Adipocyte (in vitro differentiated cells): ENCODE measurements at regions not wholly inside any gene's neighbourhood (a gene's known extent, or its start where the extent isn't known, plus 50 kb on each side); places are given as distances from the start of the nearest gene placed in this dataset.

Experiments used
- DNase-seq: peaks from one replicate; pipeline ENCODE4 v3.0.0-alpha.2; 2015; ENCODE audit warnings: low read depth
- H3K27me3 ChIP-seq: replicated peaks from 2 replicates; pipeline ENCODE4 v1.7.0; 2013; ENCODE audit warnings: mild to moderate bottlenecking, low read length, moderate library complexity; ENCODE audit not compliant: control insufficient read depth, insufficient read depth
- H3K36me3 ChIP-seq: 2 replicates; pipeline ENCODE4 v1.7.0; 2013; ENCODE audit warnings: low read length, mild to moderate bottlenecking, moderate library complexity; ENCODE audit not compliant: control insufficient read depth, insufficient read depth, severe bottlenecking
- H3K4me1 ChIP-seq: 2 replicates; pipeline ENCODE4 v1.7.0; 2013; ENCODE audit warnings: mild to moderate bottlenecking, low read length, moderate library complexity; ENCODE audit not compliant: control insufficient read depth, insufficient read depth
- H3K4me3 ChIP-seq: 2 replicates; pipeline ENCODE4 v1.7.0; 2013; ENCODE audit warnings: mild to moderate bottlenecking, low read length, moderate library complexity
- H3K9ac ChIP-seq: 2 replicates; pipeline ENCODE4 v1.7.0; 2013; ENCODE audit warnings: mild to moderate bottlenecking, low read length, moderate library complexity
- H3K9me3 ChIP-seq: 2 replicates; pipeline ENCODE4 v1.7.0; 2013; ENCODE audit warnings: mild to moderate bottlenecking, low read length, moderate library complexity; ENCODE audit not compliant: control insufficient read depth

DNA sequence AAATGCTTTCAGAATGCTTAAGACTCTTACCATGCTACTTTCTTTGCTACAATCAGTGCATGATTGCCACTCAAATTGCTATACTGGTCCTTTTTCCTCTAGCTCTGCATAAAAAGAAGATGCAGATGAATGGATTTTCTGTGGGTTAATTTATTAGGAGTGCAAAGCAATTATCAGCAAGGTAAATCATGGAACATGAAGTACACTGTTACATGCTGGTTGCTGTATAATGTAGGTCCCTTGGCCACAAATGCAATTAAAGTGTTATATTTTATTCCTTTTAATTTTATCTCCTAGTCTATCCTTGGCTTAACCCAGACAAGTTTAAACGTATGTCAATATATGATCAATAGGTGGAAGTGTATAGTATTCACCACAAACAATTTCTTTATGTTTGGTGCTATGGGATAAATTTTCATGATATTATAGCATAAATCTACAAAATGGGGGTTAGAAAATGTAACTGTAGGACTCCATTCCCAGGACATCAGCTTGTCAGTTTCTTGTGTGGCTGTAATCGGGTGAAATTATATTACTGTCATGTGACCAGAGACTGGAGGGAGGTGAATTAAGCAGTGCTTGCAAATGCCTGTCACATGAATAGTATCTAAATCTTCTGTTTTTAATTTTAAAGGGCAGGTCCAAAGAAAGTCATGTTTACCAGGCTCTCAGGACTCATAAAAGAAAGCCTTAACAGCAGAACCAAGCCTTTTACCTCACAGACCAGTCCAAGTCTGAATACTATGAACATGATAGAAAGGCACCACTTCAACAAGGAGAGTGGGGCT, 176.9 kb upstream of the ID4 start:
- Histone ChIP-seq H3K36me3 (no peaks in the 10 kb centered on the region), H3K9me3 (no peaks in the 10 kb centered on the region), H3K9ac (no peak overlapping the region), H3K27me3 (peaks cover 4% of the 10 kb centered on the region), H3K4me3 (no peak overlapping the region), H3K4me1 (peaks cover 7% of the 10 kb centered on the region)
- no peak for DNase-seq

DNA sequence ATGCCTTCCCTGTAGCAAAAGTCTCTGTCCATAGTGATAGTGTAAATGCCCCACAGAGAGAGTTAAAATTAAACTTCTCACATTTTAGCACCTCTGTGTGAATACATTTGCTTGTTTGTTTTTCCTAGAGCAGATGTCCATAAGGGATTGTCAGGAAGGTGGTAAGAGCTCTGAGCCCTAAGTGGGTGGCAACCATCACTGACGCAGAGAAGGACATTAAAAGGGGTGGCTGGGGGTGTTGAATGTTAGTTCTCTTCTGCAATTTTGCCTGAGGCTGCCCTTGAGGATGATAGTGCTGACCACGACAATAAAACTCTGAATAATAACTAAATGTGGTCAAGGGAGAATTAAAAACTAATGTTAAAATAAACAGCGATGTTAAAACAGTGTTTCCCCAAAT, 174.3 kb upstream of the ID4 start:
- Histone ChIP-seq H3K4me3 (no peak overlapping the region), H3K27me3 (peaks cover 4% of the 10 kb centered on the region), H3K36me3 (no peaks in the 10 kb centered on the region), H3K9me3 (no peaks in the 10 kb centered on the region), H3K4me1 (peaks cover 14% of the 10 kb centered on the region), H3K9ac (no peak overlapping the region)
- DNase-seq = no peak

DNA sequence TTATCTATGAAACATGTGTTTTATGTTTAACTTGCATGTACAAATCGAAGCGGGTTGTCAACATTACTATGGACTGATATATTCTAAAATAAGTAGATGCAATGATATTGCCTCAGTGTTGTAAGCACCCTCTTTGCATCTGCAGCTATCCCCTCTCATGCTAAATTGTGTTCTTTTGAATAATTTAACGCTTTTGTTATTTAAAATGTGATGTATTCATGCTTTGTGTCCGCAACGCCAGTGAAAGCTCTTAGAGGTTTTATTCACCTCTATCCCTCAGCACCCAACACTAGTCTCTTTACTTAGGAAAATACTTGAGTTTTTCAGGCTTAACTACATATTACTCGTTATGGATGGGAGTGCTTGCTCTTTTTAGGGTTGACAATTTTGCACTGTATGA, 173.7 kb upstream of the ID4 start:
- Histone ChIP-seq H3K4me1 (peaks cover 18% of the 10 kb centered on the region), H3K27me3 (peaks cover 4% of the 10 kb centered on the region), H3K36me3 (no peaks in the 10 kb centered on the region), H3K4me3 (no peak overlapping the region), H3K9ac (no peak overlapping the region), H3K9me3 (no peaks in the 10 kb centered on the region)
- DNase-seq = no peak

DNA sequence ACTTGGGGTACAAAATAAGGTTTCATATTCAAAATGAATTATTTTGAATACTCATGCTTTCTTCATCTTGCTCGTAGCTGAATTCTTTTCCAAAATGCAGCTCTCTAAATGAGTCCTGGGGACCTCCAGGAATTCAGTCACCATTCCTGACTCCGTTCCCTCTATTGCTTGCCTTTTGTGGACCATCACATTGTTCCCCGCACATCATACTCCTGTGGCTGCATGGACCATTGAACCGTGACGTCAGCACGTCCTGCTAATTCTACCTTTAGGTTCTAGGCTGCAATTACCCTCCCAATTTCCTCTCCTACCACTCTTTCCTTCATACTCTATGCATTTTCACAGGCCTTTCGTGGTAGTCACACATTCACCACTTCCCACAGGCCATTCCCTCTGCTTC, 173.1 kb upstream of the ID4 start:
- Histone ChIP-seq H3K36me3 (no peaks in the 10 kb centered on the region), H3K4me1 (peaks cover 22% of the 10 kb centered on the region), H3K9me3 (no peaks in the 10 kb centered on the region), H3K27me3 (peaks cover 4% of the 10 kb centered on the region), H3K4me3 (no peak overlapping the region), H3K9ac (no peak overlapping the region)
- DNase-seq = no peak

DNA sequence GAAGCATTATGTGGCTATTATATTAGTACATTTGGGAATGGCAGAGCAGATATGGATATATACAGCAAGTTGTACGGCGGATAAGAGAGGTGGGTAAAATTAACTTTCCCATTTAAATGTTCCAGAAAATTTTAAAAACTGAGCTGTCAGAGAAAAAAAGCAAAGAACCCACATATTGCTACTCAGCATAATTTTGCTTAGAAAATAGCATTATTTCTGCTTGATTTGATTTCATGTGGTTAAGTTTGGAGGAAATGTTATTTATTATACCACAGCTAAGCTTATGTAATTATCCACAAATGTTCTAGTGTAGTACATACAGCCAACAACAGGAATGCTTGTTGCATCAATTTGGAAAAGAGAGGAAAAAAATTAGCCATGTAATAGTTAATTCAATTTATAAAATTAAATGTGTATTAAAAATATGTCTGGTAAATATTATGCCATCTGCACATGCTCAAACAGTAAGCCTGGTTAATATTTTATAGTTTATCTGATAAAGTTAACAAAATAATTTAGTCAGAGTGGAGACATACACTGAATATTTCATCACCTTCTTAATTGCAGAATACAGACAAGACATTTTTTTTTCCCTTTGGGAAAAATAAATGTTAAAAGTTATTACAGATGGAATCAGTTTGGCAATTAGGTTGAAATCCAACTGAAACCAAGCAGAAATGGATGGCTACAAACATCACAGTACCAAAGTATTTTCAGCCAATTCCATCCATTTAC, 172.1 kb upstream of the ID4 start:
- Histone ChIP-seq H3K4me3 (peak overlapping the region; percentile 28), H3K27me3 (peaks cover 4% of the 10 kb centered on the region), H3K4me1 (peaks cover 29% of the 10 kb centered on the region), H3K9ac (no peak overlapping the region), H3K36me3 (no peaks in the 10 kb centered on the region), H3K9me3 (no peaks in the 10 kb centered on the region)
- DNase-seq = peak; percentile 15

DNA sequence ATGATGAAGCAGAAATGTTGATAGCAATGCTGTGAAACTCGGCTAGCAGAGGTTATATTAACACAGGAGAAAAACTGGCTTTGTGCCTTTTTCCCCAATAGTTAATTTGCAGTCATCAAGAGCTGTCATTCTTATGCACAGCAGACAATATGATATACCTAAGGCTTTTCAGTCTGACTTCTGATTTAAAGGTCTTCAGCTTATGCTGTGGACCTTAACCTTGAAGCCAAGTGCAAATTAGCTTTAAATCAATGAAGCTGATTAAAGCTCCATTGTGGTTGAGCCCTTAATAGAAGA, 171.6 kb upstream of the ID4 start:
- peak; percentile 5 for DNase-seq
- Histone ChIP-seq H3K4me1 (peaks cover 29% of the 10 kb centered on the region), H3K9me3 (no peaks in the 10 kb centered on the region), H3K4me3 (peak overlapping the region; percentile 28), H3K36me3 (no peaks in the 10 kb centered on the region), H3K27me3 (peaks cover 4% of the 10 kb centered on the region), H3K9ac (no peak overlapping the region)

DNA sequence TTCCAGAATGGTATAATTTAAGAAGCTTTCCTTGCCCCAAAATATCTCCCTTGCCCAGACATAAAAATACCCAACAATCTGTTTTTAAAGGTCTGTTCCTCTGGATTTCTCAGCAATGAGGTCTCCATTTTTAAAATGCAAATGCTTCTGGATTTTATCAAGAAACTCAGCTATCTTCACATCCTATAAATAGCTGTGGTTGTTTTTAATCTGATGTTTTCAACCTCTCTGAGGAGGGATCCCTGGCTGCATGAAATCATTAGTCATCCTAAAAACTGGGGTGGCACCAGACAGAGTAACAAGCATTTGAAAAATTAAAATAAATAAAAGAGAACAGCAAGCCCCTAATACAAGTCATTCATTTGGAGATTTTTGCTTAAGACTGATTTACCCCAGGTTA, 168.5 kb upstream of the ID4 start:
- peak overlapping the region; percentile 6 for H3K4me3 ChIP-seq
- peak; percentile 41 for DNase-seq
- no peaks in the 10 kb centered on the region for H3K36me3 ChIP-seq
- H3K9me3 ChIP-seq = no peaks in the 10 kb centered on the region
- peak overlapping the region; percentile 21 for H3K9ac ChIP-seq
- peaks cover 29% of the 10 kb centered on the region for H3K4me1 ChIP-seq
- H3K27me3 ChIP-seq = no peaks in the 10 kb centered on the region

DNA sequence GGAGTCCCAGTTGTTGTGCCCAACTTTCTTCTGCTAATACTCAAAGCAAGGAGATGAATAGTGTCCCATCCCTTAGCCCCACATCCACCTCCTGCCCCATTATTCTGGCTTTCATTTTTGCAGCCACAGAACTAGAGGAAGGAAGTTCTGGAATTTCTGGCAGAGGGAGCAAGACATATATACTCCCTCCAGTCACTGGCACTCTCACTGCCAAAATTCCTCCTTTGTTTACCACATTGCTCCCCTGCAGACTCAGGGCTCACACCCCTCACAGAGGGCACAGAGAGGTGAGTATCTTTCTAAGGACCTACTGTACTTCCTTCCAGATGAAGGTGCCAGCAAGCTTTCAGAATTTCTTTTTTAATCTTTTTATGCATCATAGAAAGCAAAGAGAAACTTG, 168.0 kb upstream of the ID4 start:
- no peaks in the 10 kb centered on the region for H3K36me3 ChIP-seq
- peak; percentile 56 for DNase-seq
- H3K9me3 ChIP-seq = no peaks in the 10 kb centered on the region
- peak overlapping the region; percentile 21 for H3K9ac ChIP-seq
- peak overlapping the region; percentile 6 for H3K4me3 ChIP-seq
- peaks cover 29% of the 10 kb centered on the region for H3K4me1 ChIP-seq
- no peaks in the 10 kb centered on the region for H3K27me3 ChIP-seq

DNA sequence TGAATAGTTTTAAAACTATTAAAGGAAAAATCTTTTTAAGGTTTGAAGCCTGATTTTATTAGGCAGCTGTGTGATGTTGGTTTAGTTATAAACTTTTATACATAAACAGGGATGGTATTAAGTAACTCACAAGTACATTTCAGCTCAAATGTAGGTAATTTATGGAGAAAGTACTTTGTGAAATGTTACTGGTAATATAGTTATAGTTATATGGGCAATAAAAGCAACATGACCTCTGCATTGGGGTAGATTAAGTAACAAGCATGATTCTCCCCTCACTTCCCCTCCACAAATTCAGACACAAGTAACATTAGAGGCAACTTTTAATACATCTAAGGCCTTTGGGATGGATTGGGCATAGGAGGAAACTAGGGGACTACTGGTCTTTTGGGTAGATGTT, 154.3 kb upstream of the ID4 start:
- DNase-seq = no peak
- H3K27me3 ChIP-seq = no peaks in the 10 kb centered on the region
- H3K36me3 ChIP-seq = no peaks in the 10 kb centered on the region
- H3K9ac ChIP-seq = no peak overlapping the region
- peaks cover 1% of the 10 kb centered on the region for H3K4me1 ChIP-seq
- no peak overlapping the region for H3K4me3 ChIP-seq
- no peaks in the 10 kb centered on the region for H3K9me3 ChIP-seq

DNA sequence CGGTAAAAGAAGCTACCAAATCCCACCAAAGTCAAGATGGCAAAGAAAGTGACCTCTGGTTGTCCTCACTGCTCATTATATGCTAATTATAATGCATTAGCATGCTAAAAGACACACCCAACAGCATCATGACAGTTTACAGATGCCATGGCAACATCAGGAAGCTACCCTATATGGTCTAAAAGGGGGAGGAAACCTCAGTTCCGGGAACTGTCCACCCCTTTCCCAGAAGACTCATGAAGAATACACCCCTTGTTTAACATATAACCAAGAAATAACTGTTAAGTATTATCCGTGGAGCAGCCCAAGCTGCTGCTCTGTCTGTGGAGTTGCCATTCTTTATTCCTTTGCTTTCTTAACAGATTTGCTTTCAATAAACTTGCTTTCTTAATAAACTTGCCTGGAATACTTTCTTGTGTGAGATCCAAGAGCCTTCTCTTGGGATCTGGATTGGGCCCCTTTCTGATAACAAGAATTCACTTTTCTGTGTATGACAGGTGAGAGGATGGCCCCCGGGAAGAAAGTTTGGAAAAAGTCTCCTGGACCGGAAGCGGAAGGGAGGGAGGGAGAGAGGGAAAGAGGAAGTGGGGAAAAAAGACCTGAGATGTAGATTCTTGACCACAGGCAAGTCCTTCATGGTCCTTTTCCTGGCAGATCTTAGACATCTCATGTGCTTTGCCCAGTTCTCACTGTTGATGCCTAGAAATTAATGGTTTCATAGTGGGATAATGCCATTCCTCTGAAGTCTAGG, 146.7 kb upstream of the ID4 start:
- Histone ChIP-seq H3K9ac (no peak overlapping the region), H3K4me1 (no peaks in the 10 kb centered on the region), H3K27me3 (peaks cover 18% of the 10 kb centered on the region), H3K9me3 (no peaks in the 10 kb centered on the region), H3K36me3 (no peaks in the 10 kb centered on the region), H3K4me3 (no peak overlapping the region)
- DNase-seq = no peak

DNA sequence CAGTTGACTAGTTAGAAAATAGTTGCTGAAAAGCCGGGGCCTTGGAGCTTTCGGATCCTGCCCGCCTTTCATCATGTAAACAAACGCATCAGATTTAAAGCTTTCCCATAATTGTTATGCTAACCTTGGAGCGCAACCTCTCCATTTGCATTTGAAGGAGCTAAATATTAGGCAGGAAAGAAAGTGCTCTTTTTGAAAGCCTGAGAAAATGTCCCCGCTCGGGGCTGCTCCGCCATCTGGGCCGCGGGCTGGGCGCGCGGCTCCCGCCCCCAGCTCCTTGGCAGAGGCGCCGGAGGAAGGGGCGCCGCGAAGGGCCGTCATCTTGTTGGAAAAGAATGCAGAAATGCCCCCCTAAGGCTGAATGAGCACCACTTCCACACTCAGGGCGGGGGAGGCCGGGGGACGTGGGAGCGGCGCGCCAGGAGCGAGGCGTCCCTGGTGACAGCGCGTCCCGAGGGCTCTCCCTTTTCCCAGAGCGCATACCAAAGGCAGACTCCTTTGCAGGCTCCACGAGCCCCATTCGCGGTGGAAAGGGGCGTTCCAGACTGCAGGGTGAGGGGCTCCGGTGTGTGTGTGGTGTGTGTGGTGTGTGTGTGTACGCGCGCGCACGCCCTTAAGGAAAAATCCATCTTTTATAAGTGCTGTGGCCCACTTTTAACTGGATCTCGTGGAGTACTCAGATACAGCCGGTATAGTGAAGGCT, 145.6 kb upstream of the ID4 start:
- H3K9ac ChIP-seq = peak overlapping the region; percentile 54
- peak overlapping the region; percentile 81 for H3K4me3 ChIP-seq
- peaks cover 18% of the 10 kb centered on the region for H3K27me3 ChIP-seq
- H3K36me3 ChIP-seq = no peaks in the 10 kb centered on the region
- peak; percentile 46 for DNase-seq
- no peaks in the 10 kb centered on the region for H3K4me1 ChIP-seq
- no peaks in the 10 kb centered on the region for H3K9me3 ChIP-seq
